A549 (cell line): ENCODE measurements at regions not wholly inside any gene's neighbourhood (a gene's known extent, or its start where the extent isn't known, plus 50 kb on each side); places are given as distances from the start of the nearest gene placed in this dataset.

Experiments used
- BHLHE40 ChIP-seq: IDR thresholded peaks from 2 replicates; pipeline ENCODE4 v1.6.1; 2012; ENCODE audit warnings: low read depth, low read length, inconsistent platforms
- EP300 ChIP-seq, 2 experiments: fragments of >200 bp; sonication (Bioruptor Twin); formaldehyde crosslinking; IDR thresholded peaks; 2 replicates in 1 of 2; 3 replicates in 1 of 2; pipeline ENCODE4 v1.6.1; 2016 to 2017
- HMGXB4 ChIP-seq: fragments of 250-450 bp; sonication (Bioruptor Pico); IDR thresholded peaks from 2 replicates; pipeline ENCODE4 v1.5.0; 2021; ENCODE audit warnings: mild to moderate bottlenecking, moderate library complexity, borderline replicate concordance
- JUN ChIP-seq, 2 experiments: fragments of >200 bp; sonication (Bioruptor Twin); formaldehyde crosslinking; IDR thresholded peaks; 2 replicates in 1 of 2; 3 replicates in 1 of 2; pipeline ENCODE4 v1.6.1; 2016 to 2017
- KDM5A ChIP-seq: fragments of 200-600 bp; sonication (generic); IDR thresholded peaks from 2 replicates; pipeline ENCODE4 v1.6.1; 2016; ENCODE audit warnings: antibody characterized with exemption, mild to moderate bottlenecking
- MYC ChIP-seq: IDR thresholded peaks from 2 replicates; pipeline ENCODE4 v1.6.1; 2012; ENCODE audit warnings: mild to moderate bottlenecking, inconsistent platforms, low read length, improper control_type of control experiment, borderline replicate concordance
- POLR2A ChIP-seq: IDR thresholded peaks from 2 replicates; pipeline ENCODE4 v1.6.1; 2012; ENCODE audit warnings: mild to moderate bottlenecking, low read length
- RAD21 ChIP-seq, 2 experiments: fragments of >200 bp in 1 of 2; sonication (Bioruptor Twin) in 1 of 2; formaldehyde crosslinking in 1 of 2; IDR thresholded peaks in 1 of 2; conservative IDR thresholded peaks in 1 of 2; 2 replicates in 1 of 2; 3 replicates in 1 of 2; pipeline ENCODE4 v1.6.1; 2012 to 2018; ENCODE audit warnings: inconsistent platforms in 1 of 2
- TF ChIP-seq, protein P1 (sequence below): IDR thresholded peaks from 2 replicates; pipeline ENCODE4 v1.6.1; 2012
- TF ChIP-seq, protein P2 (sequence below): fragments of >200 bp; sonication (Bioruptor Twin); formaldehyde crosslinking; IDR thresholded peaks from 3 replicates; pipeline ENCODE4 v1.5.1; 2016
- TF ChIP-seq, protein P3 (sequence below): fragments of 200-600 bp; sonication (generic); IDR thresholded peaks from 2 replicates; pipeline ENCODE4 v1.6.1; 2016; ENCODE audit warnings: antibody characterized with exemption, mild to moderate bottlenecking, moderate library complexity

DNA sequence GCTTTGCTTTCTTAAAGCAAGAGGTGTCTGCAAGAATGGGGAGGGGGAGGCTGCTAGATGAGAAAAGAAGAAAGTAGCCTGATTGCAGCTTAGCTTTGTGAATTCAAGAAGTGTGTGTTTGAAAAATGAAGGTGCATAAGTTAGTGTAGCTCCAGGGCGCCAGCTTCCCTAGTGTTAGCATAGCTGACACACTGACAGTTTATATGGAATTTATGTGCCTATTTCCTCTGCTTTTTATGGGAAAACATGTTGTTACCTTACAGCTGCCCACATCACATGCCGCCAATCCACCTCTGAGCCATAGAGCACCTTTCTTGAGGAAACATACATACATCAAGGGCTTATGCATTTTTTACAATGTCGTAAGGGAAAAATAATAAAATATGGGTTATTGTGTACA lies 536.4 kb upstream of the PIK3C3 start:
- TF ChIP-seq EP300 (IDR thresholded peaks at IDR 0.05) (no peak), POLR2A (no peak), RAD21 (conservative IDR thresholded peaks at IDR 0.05 in 1 of 2, IDR thresholded peaks at IDR 0.05 in 1 of 2) (no peak), KDM5A (no peak), JUN (IDR thresholded peaks at IDR 0.05) (no peak), HMGXB4 (no peak), MYC (no peak), BHLHE40 (no peak)
- TF ChIP-seq, protein P1, sequence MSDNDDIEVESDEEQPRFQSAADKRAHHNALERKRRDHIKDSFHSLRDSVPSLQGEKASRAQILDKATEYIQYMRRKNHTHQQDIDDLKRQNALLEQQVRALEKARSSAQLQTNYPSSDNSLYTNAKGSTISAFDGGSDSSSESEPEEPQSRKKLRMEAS: no peak
- TF ChIP-seq, protein P2, sequence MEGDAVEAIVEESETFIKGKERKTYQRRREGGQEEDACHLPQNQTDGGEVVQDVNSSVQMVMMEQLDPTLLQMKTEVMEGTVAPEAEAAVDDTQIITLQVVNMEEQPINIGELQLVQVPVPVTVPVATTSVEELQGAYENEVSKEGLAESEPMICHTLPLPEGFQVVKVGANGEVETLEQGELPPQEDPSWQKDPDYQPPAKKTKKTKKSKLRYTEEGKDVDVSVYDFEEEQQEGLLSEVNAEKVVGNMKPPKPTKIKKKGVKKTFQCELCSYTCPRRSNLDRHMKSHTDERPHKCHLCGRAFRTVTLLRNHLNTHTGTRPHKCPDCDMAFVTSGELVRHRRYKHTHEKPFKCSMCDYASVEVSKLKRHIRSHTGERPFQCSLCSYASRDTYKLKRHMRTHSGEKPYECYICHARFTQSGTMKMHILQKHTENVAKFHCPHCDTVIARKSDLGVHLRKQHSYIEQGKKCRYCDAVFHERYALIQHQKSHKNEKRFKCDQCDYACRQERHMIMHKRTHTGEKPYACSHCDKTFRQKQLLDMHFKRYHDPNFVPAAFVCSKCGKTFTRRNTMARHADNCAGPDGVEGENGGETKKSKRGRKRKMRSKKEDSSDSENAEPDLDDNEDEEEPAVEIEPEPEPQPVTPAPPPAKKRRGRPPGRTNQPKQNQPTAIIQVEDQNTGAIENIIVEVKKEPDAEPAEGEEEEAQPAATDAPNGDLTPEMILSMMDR: no peak
- TF ChIP-seq, protein P3, sequence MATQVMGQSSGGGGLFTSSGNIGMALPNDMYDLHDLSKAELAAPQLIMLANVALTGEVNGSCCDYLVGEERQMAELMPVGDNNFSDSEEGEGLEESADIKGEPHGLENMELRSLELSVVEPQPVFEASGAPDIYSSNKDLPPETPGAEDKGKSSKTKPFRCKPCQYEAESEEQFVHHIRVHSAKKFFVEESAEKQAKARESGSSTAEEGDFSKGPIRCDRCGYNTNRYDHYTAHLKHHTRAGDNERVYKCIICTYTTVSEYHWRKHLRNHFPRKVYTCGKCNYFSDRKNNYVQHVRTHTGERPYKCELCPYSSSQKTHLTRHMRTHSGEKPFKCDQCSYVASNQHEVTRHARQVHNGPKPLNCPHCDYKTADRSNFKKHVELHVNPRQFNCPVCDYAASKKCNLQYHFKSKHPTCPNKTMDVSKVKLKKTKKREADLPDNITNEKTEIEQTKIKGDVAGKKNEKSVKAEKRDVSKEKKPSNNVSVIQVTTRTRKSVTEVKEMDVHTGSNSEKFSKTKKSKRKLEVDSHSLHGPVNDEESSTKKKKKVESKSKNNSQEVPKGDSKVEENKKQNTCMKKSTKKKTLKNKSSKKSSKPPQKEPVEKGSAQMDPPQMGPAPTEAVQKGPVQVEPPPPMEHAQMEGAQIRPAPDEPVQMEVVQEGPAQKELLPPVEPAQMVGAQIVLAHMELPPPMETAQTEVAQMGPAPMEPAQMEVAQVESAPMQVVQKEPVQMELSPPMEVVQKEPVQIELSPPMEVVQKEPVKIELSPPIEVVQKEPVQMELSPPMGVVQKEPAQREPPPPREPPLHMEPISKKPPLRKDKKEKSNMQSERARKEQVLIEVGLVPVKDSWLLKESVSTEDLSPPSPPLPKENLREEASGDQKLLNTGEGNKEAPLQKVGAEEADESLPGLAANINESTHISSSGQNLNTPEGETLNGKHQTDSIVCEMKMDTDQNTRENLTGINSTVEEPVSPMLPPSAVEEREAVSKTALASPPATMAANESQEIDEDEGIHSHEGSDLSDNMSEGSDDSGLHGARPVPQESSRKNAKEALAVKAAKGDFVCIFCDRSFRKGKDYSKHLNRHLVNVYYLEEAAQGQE: no peak
